HL-60 (cell line): ENCODE measurements at regions not wholly inside any gene's neighbourhood (a gene's known extent, or its start where the extent isn't known, plus 50 kb on each side); places are given as distances from the start of the nearest gene placed in this dataset.

Experiments
- GABPA ChIP-seq: IDR thresholded peaks from 2 replicates; pipeline ENCODE4 v1.6.1; 2012; ENCODE audit warnings: low read depth
- POLR2AphosphoS5 ChIP-seq: IDR thresholded peaks from 2 replicates; pipeline ENCODE4 v1.6.1; 2012; ENCODE audit warnings: low read depth
- REST ChIP-seq: IDR thresholded peaks from 2 replicates; pipeline ENCODE4 v1.6.1; 2012; ENCODE audit warnings: low read depth; ENCODE audit not compliant: insufficient replicate concordance
- TF ChIP-seq, protein P1 (sequence below): IDR thresholded peaks from one replicate; pipeline ENCODE4 v1.5.1; 2011; ENCODE audit warnings: low read length, control low read depth, inconsistent platforms; ENCODE audit not compliant: insufficient read depth

DNA sequence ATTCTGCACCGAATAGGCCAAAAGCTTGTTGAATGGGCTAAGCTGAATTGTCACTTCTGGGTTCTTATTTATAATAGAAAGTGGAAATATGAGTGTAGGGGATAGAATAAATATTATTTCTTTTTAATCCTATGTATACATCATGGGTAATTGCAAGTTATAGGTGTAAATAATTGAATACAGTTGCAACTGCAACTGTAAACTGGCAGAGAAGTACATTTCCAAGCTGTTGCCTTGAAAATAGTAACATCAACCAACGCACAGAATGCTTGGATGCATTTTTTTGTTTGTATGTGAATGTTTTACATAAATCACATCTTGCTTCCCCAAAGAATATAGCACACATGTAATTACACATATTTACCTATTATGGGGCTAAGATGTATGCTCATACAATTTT is 234.1 kb downstream of the NNT start:
- TF ChIP-seq, protein P1, sequence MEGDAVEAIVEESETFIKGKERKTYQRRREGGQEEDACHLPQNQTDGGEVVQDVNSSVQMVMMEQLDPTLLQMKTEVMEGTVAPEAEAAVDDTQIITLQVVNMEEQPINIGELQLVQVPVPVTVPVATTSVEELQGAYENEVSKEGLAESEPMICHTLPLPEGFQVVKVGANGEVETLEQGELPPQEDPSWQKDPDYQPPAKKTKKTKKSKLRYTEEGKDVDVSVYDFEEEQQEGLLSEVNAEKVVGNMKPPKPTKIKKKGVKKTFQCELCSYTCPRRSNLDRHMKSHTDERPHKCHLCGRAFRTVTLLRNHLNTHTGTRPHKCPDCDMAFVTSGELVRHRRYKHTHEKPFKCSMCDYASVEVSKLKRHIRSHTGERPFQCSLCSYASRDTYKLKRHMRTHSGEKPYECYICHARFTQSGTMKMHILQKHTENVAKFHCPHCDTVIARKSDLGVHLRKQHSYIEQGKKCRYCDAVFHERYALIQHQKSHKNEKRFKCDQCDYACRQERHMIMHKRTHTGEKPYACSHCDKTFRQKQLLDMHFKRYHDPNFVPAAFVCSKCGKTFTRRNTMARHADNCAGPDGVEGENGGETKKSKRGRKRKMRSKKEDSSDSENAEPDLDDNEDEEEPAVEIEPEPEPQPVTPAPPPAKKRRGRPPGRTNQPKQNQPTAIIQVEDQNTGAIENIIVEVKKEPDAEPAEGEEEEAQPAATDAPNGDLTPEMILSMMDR, result no peak
- TF ChIP-seq POLR2AphosphoS5 (no peak), GABPA (no peak), REST (no peak)
